ENCODE measurements at regions not wholly inside any gene's neighbourhood (a gene's known extent, or its start where the extent isn't known, plus 50 kb on each side); places are given as distances from the start of the nearest gene placed in this dataset.

- H2BK120ac ChIP-seq (ENCODE audit: insufficient read depth, low read length, poor library complexity): no peak overlapping the region
- H3K18ac ChIP-seq (ENCODE audit: low read length): no peak overlapping the region
- H3K4me2 ChIP-seq (ENCODE audit: low read length): no peak overlapping the region
- H3K14ac ChIP-seq (ENCODE audit: low read length): no peak overlapping the region
- H2AK5ac ChIP-seq (ENCODE audit: low read length): no peak overlapping the region
- WGBS (ENCODE audit: extremely low coverage, insufficient coverage, insufficient read length): no CpG with 5 or more reads among the region's 1 CpG
- peaks cover 2% of the 10 kb centered on the region for H3K9me3 ChIP-seq (ENCODE audit: insufficient read depth, low read depth, low read length)
- peaks cover 8% of the 10 kb centered on the region for H3K79me1 ChIP-seq (ENCODE audit: low read length)
- no peak overlapping the region for H4K8ac ChIP-seq (ENCODE audit: low read depth, low read length)
- no peak overlapping the region for H3K23ac ChIP-seq (ENCODE audit: low read length)
- H2AFZ ChIP-seq (ENCODE audit: insufficient read depth, low read length, poor library complexity): no peak overlapping the region
- no peak overlapping the region for H3K4ac ChIP-seq (ENCODE audit: low read depth, low read length)
- no peak for DNase-seq
- H3K4me1 ChIP-seq (ENCODE audit: control insufficient read depth in 1 of 2, insufficient read depth in 2 of 2, low read length in 2 of 2): peaks cover 0 to 1% of the 10 kb centered on the region in 2 experiments
- no peak overlapping the region for H4K12ac ChIP-seq (ENCODE audit: low read depth, low read length)
- H3K79me2 ChIP-seq (ENCODE audit: control insufficient read depth, insufficient read depth, low read length, poor library complexity): no peaks in the 10 kb centered on the region
- no peak overlapping the region for H3K9ac ChIP-seq (ENCODE audit: low read length)
- H2BK5ac ChIP-seq (ENCODE audit: low read depth, low read length, poor library complexity): no peak overlapping the region
- H3K27ac ChIP-seq (ENCODE audit: low read depth, low read length): no peak overlapping the region
- H3K4me3 ChIP-seq (ENCODE audit: low read depth, low read length): no peak overlapping the region
- no peaks in the 10 kb centered on the region for H3K36me3 ChIP-seq (ENCODE audit: control insufficient read depth in 1 of 2, insufficient read depth in 2 of 2, low read length in 2 of 2)
- H2BK12ac ChIP-seq (ENCODE audit: low read length): no peak overlapping the region
- H3K27me3 ChIP-seq (ENCODE audit: insufficient read depth, low read length): no peaks in the 10 kb centered on the region
- H4K91ac ChIP-seq (ENCODE audit: low read depth, low read length): no peak overlapping the region
These were observed 492.9 kb downstream of the TNS3 start for GRCh38 chr7:47089068-47089417.

- peaks cover 2% of the 10 kb centered on the region for H3K9me3 ChIP-seq (ENCODE audit: insufficient read depth, low read depth, low read length)
- peak overlapping the region; percentile 76 for H4K91ac ChIP-seq (ENCODE audit: low read depth, low read length)
- H3K4ac ChIP-seq (ENCODE audit: low read depth, low read length): peak overlapping the region; percentile 3
- H3K27ac ChIP-seq (ENCODE audit: low read depth, low read length): no peak overlapping the region
- H4K12ac ChIP-seq (ENCODE audit: low read depth, low read length): no peak overlapping the region
- peak overlapping the region; percentile 13 for H3K18ac ChIP-seq (ENCODE audit: low read length)
- no peak overlapping the region for H3K9ac ChIP-seq (ENCODE audit: low read length)
- H2BK5ac ChIP-seq (ENCODE audit: low read depth, low read length, poor library complexity): no peak overlapping the region
- peaks cover 8% of the 10 kb centered on the region for H3K79me1 ChIP-seq (ENCODE audit: low read length)
- H3K36me3 ChIP-seq (ENCODE audit: control insufficient read depth in 1 of 2, insufficient read depth in 2 of 2, low read length in 2 of 2): no peaks in the 10 kb centered on the region
- peak overlapping the region; percentile 1 for H3K14ac ChIP-seq (ENCODE audit: low read length)
- no peak overlapping the region for H3K4me3 ChIP-seq (ENCODE audit: low read depth, low read length)
- H2BK12ac ChIP-seq (ENCODE audit: low read length): peak overlapping the region; percentile 53
- H3K23ac ChIP-seq (ENCODE audit: low read length): no peak overlapping the region
- WGBS (ENCODE audit: extremely low coverage, insufficient coverage, insufficient read length): no CpG with 5 or more reads among the region's 14 CpGs
- H3K27me3 ChIP-seq (ENCODE audit: insufficient read depth, low read length): no peaks in the 10 kb centered on the region
- no peaks in the 10 kb centered on the region for H3K79me2 ChIP-seq (ENCODE audit: control insufficient read depth, insufficient read depth, low read length, poor library complexity)
- DNase-seq: peak; percentile 30 to 65
- H3K4me2 ChIP-seq (ENCODE audit: low read length): no peak overlapping the region
- H2AFZ ChIP-seq (ENCODE audit: insufficient read depth, low read length, poor library complexity): no peak overlapping the region
- H2AK5ac ChIP-seq (ENCODE audit: low read length): peak overlapping the region; percentile 1
- H4K8ac ChIP-seq (ENCODE audit: low read depth, low read length): no peak overlapping the region
- H2BK120ac ChIP-seq (ENCODE audit: insufficient read depth, low read length, poor library complexity): peak overlapping the region; percentile 25
- H3K4me1 ChIP-seq (ENCODE audit: control insufficient read depth in 1 of 2, insufficient read depth in 2 of 2, low read length in 2 of 2): peaks cover 0 to 1% of the 10 kb centered on the region in 2 experiments
These were observed 493.4 kb downstream of the TNS3 start for GRCh38 chr7:47088329-47089067.

- Histone ChIP-seq H3K27me3 (ENCODE audit: insufficient read depth, low read length) (no peaks in the 10 kb centered on the region), H2AFZ (ENCODE audit: insufficient read depth, low read length, poor library complexity) (no peak overlapping the region), H3K14ac (ENCODE audit: low read length) (peak overlapping the region; percentile 1), H3K4me2 (ENCODE audit: low read length) (no peak overlapping the region), H3K4me3 (ENCODE audit: low read depth, low read length) (no peak overlapping the region), H3K9ac (ENCODE audit: low read length) (no peak overlapping the region), H3K36me3 (ENCODE audit: control insufficient read depth in 1 of 2, insufficient read depth in 2 of 2, low read length in 2 of 2) (no peaks in the 10 kb centered on the region), H3K79me2 (ENCODE audit: control insufficient read depth, insufficient read depth, low read length, poor library complexity) (no peaks in the 10 kb centered on the region), H3K23ac (ENCODE audit: low read length) (no peak overlapping the region), H4K91ac (ENCODE audit: low read depth, low read length) (peak overlapping the region; percentile 76), H3K27ac (ENCODE audit: low read depth, low read length) (no peak overlapping the region), H3K18ac (ENCODE audit: low read length) (peak overlapping the region; percentile 13), H2BK5ac (ENCODE audit: low read depth, low read length, poor library complexity) (peak overlapping the region; percentile 7), H3K4me1 (ENCODE audit: control insufficient read depth in 1 of 2, insufficient read depth in 2 of 2, low read length in 2 of 2) (peaks cover 0 to 1% of the 10 kb centered on the region in 2 experiments), H3K9me3 (ENCODE audit: insufficient read depth, low read depth, low read length) (peaks cover 2% of the 10 kb centered on the region), H4K8ac (ENCODE audit: low read depth, low read length) (no peak overlapping the region), H2BK120ac (ENCODE audit: insufficient read depth, low read length, poor library complexity) (peak overlapping the region; percentile 25), H2AK5ac (ENCODE audit: low read length) (peak overlapping the region; percentile 96), H4K12ac (ENCODE audit: low read depth, low read length) (no peak overlapping the region), H3K79me1 (ENCODE audit: low read length) (peaks cover 8% of the 10 kb centered on the region), H3K4ac (ENCODE audit: low read depth, low read length) (peak overlapping the region; percentile 3), H2BK12ac (ENCODE audit: low read length) (peak overlapping the region; percentile 78)
- DNase-seq: no peak
- no CpG with 5 or more reads among the region's 2 CpGs for WGBS (ENCODE audit: extremely low coverage, insufficient coverage, insufficient read length)
These were observed 494.0 kb downstream of the TNS3 start for GRCh38 chr7:47087866-47088265.

- WGBS (ENCODE audit: extremely low coverage, insufficient coverage, insufficient read length): no CpG with 5 or more reads among the region's 1 CpG
- Histone ChIP-seq H2BK120ac (ENCODE audit: insufficient read depth, low read length, poor library complexity) (no peak overlapping the region), H4K12ac (ENCODE audit: low read depth, low read length) (no peak overlapping the region), H3K36me3 (ENCODE audit: control insufficient read depth in 1 of 2, insufficient read depth in 2 of 2, low read length in 2 of 2) (no peaks in the 10 kb centered on the region), H3K4ac (ENCODE audit: low read depth, low read length) (no peak overlapping the region), H2AFZ (ENCODE audit: insufficient read depth, low read length, poor library complexity) (no peak overlapping the region), H3K14ac (ENCODE audit: low read length) (no peak overlapping the region), H2BK12ac (ENCODE audit: low read length) (no peak overlapping the region), H4K8ac (ENCODE audit: low read depth, low read length) (no peak overlapping the region), H3K23ac (ENCODE audit: low read length) (no peak overlapping the region), H3K79me2 (ENCODE audit: control insufficient read depth, insufficient read depth, low read length, poor library complexity) (no peaks in the 10 kb centered on the region), H3K79me1 (ENCODE audit: low read length) (peaks cover 8% of the 10 kb centered on the region), H4K91ac (ENCODE audit: low read depth, low read length) (no peak overlapping the region), H2AK5ac (ENCODE audit: low read length) (no peak overlapping the region), H3K18ac (ENCODE audit: low read length) (no peak overlapping the region), H3K9ac (ENCODE audit: low read length) (no peak overlapping the region), H3K27ac (ENCODE audit: low read depth, low read length) (no peak overlapping the region), H3K4me2 (ENCODE audit: low read length) (no peak overlapping the region), H3K27me3 (ENCODE audit: insufficient read depth, low read length) (no peaks in the 10 kb centered on the region), H3K4me3 (ENCODE audit: low read depth, low read length) (no peak overlapping the region), H3K4me1 (ENCODE audit: control insufficient read depth in 1 of 2, insufficient read depth in 2 of 2, low read length in 2 of 2) (peaks cover 0 to 1% of the 10 kb centered on the region in 2 experiments), H3K9me3 (ENCODE audit: insufficient read depth, low read depth, low read length) (no peaks in the 10 kb centered on the region), H2BK5ac (ENCODE audit: low read depth, low read length, poor library complexity) (no peak overlapping the region)
- peak in 1 of 2 donors; percentile 30 for DNase-seq
These were observed 496.2 kb downstream of the TNS3 start for GRCh38 chr7:47085491-47086275.
